ENCODE measurements at regions not wholly inside any gene's neighbourhood (a gene's known extent, or its start where the extent isn't known, plus 50 kb on each side); places are given as distances from the start of the nearest gene placed in this dataset.

DNA sequence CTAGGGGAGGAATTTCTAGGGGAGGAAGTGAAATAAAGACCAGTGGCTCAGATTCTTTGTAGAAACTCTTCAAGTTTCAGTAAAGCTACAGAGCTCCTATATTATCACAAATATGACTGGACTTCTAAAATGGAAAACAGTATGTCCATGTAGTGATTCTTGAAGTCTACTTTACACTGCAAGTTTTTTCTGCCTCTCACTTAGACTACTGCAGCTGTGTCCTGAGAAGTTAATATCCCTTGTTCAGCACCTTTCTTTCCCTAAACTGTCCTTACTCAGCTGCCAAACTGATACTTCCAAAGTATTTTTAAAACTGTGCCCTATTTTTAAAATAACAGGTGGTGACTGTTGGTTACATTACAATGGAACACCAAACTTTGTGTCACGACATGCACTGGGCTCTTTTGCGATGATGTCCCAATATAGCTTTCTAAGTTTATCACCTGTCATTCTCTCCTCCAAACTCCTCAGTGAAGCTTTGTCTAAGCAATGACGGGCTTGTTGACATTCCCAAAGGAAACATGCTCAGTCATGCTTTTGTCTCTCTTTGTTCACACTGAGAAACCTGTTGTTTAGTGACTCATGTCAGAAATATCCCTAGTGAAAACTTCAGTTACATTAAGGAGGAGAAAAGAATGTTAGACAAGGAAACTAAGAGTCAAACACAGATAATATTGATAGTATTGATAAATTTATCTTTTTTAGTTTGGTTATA, 341.1 kb downstream of the ARL6IP6 start:
- TF ChIP-seq REST (IDR thresholded peaks at IDR 0.05; ENCODE audit: unreplicated experiment) (no peak), JUNB (IDR thresholded peaks at IDR 0.05; ENCODE audit: unreplicated experiment) (no peak), POLR2AphosphoS5 (IDR thresholded peaks at IDR 0.05; ENCODE audit: low read depth) (no peak), EZH2phosphoT487 (IDR thresholded peaks at IDR 0.05; ENCODE audit: unreplicated experiment) (no peak), EZH2 (IDR thresholded peaks at IDR 0.05; ENCODE audit: low read depth, unreplicated experiment) (no peak), STAT1 (IDR thresholded peaks at IDR 0.05; ENCODE audit: unreplicated experiment) (no peak), NANOG (IDR thresholded peaks at IDR 0.05; ENCODE audit: borderline replicate concordance) (no peak)
- TF ChIP-seq, protein P1, sequence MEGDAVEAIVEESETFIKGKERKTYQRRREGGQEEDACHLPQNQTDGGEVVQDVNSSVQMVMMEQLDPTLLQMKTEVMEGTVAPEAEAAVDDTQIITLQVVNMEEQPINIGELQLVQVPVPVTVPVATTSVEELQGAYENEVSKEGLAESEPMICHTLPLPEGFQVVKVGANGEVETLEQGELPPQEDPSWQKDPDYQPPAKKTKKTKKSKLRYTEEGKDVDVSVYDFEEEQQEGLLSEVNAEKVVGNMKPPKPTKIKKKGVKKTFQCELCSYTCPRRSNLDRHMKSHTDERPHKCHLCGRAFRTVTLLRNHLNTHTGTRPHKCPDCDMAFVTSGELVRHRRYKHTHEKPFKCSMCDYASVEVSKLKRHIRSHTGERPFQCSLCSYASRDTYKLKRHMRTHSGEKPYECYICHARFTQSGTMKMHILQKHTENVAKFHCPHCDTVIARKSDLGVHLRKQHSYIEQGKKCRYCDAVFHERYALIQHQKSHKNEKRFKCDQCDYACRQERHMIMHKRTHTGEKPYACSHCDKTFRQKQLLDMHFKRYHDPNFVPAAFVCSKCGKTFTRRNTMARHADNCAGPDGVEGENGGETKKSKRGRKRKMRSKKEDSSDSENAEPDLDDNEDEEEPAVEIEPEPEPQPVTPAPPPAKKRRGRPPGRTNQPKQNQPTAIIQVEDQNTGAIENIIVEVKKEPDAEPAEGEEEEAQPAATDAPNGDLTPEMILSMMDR (conservative IDR thresholded peaks at IDR 0.05; ENCODE audit: low read depth in 2 of 2): no peak
- TF ChIP-seq, protein P2, sequence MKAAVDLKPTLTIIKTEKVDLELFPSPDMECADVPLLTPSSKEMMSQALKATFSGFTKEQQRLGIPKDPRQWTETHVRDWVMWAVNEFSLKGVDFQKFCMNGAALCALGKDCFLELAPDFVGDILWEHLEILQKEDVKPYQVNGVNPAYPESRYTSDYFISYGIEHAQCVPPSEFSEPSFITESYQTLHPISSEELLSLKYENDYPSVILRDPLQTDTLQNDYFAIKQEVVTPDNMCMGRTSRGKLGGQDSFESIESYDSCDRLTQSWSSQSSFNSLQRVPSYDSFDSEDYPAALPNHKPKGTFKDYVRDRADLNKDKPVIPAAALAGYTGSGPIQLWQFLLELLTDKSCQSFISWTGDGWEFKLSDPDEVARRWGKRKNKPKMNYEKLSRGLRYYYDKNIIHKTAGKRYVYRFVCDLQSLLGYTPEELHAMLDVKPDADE (IDR thresholded peaks at IDR 0.05): no peak

Data from GM23338 (cell line).